SW480 (cell line): ENCODE measurements at regions not wholly inside any gene's neighbourhood (a gene's known extent, or its start where the extent isn't known, plus 50 kb on each side); places are given as distances from the start of the nearest gene placed in this dataset.
"Not testable (repeated sequence)": the region's sequence is repeated elsewhere in the genome, so short reads cannot be mapped to it uniquely, and the experiment has no call there.

ENCODE experiments used
- DNase-seq: peaks from one replicate; pipeline ENCODE4 v3.0.0-alpha.2; 2016; ENCODE audit warnings: low spot score

GRCh38 chr2:131671841-131672470, 144.3 kb downstream of the CCDC74A start:
- not testable (repeated sequence) for DNase-seq

GRCh38 chr2:131672471-131673399, 145.0 kb downstream of the CCDC74A start:
- peak; percentile 75 for DNase-seq

- DNase-seq: peak; percentile 70
Measured at GRCh38 chr2:131673400-131674173, 145.9 kb downstream of the CCDC74A start.

GRCh38 chr2:131674174-131674507, 146.5 kb downstream of the CCDC74A start:
- DNase-seq: no peak

- not testable (repeated sequence) for DNase-seq
Measured at GRCh38 chr2:131681611-131682121, 154.0 kb downstream of the CCDC74A start.

- peak; percentile 86 for DNase-seq
Measured at GRCh38 chr2:131682122-131682944, 154.6 kb downstream of the CCDC74A start.

- DNase-seq: peak; percentile 29
Measured at GRCh38 chr2:131682945-131683330, 155.2 kb downstream of the CCDC74A start.

- not testable (repeated sequence) for DNase-seq
Measured at GRCh38 chr2:131684631-131685316, 157.1 kb downstream of the CCDC74A start.

GRCh38 chr2:131686164-131686893, 158.6 kb downstream of the CCDC74A start:
- DNase-seq: not testable (repeated sequence)

- DNase-seq: not testable (repeated sequence)
Measured at GRCh38 chr2:131686894-131687238, 159.2 kb downstream of the CCDC74A start.

GRCh38 chr2:131689066-131689465, 161.4 kb downstream of the CCDC74A start:
- DNase-seq: not testable (repeated sequence)

GRCh38 chr2:131711268-131711667, 183.6 kb downstream of the CCDC74A start:
- DNase-seq: not testable (repeated sequence)

- not testable (repeated sequence) for DNase-seq
Measured at GRCh38 chr2:131717907-131718306, 190.2 kb downstream of the CCDC74A start.

- DNase-seq: not testable (repeated sequence)
Measured at GRCh38 chr2:131721163-131721562, 193.5 kb downstream of the CCDC74A start.

GRCh38 chr2:131722256-131722655, 194.6 kb downstream of the CCDC74A start:
- not testable (repeated sequence) for DNase-seq

- DNase-seq: no peak
Measured at GRCh38 chr2:131724019-131724418, 196.3 kb downstream of the CCDC74A start.

GRCh38 chr2:131728451-131728850, 200.8 kb downstream of the CCDC74A start:
- DNase-seq: not testable (repeated sequence)

- DNase-seq: not testable (repeated sequence)
Measured at GRCh38 chr2:131733530-131733929, 205.8 kb downstream of the CCDC74A start.

GRCh38 chr2:131736406-131736805, 208.7 kb downstream of the CCDC74A start:
- not testable (repeated sequence) for DNase-seq

- not testable (repeated sequence) for DNase-seq
Measured at GRCh38 chr2:131738533-131738932, 210.8 kb downstream of the CCDC74A start.
